HEK293T (cell line): ENCODE measurements at regions not wholly inside any gene's neighbourhood (a gene's known extent, or its start where the extent isn't known, plus 50 kb on each side); places are given as distances from the start of the nearest gene placed in this dataset.

Experiments used
- CTCF ChIA-PET: fragments of 350-600 bp; formaldehyde crosslinking; extraction: SDS; loops from one replicate; lab custom pipeline; 2021; ENCODE audit warnings: antibody characterized with exemption, inconsistent platforms; lab: Yijun Ruan, JAX
- POLR2A ChIA-PET: fragments of 350-600 bp; formaldehyde crosslinking; extraction: SDS; loops from one replicate; lab custom pipeline; 2020; ENCODE audit warnings: antibody characterized with exemption, inconsistent platforms; lab: Yijun Ruan, JAX
- DNase-seq: peaks from one replicate; pipeline ENCODE4 v3.0.0; 2012; ENCODE audit warnings: mixed read lengths; ENCODE audit errors: extremely low spot score
- ARNT ChIP-seq: fragments of 450-650 bp; IDR thresholded peaks from 2 replicates; pipeline ENCODE4 v1.6.1; 2017; ENCODE audit warnings: mild to moderate bottlenecking
- BHLHE40 ChIP-seq: fragments of 450-650 bp; IDR thresholded peaks from 2 replicates; pipeline ENCODE4 v1.6.1; 2016; ENCODE audit warnings: mild to moderate bottlenecking, moderate library complexity, borderline replicate concordance
- CTBP1 ChIP-seq: fragments of 450-650 bp; IDR thresholded peaks from 2 replicates; pipeline ENCODE4 v1.6.1; 2016; ENCODE audit warnings: borderline replicate concordance
- ELF4 ChIP-seq: fragments of 450-650 bp; IDR thresholded peaks from 2 replicates; pipeline ENCODE4 v1.6.1; 2017; ENCODE audit warnings: antibody characterized with exemption
- FOXA1 ChIP-seq: fragments of 450-650 bp; IDR thresholded peaks from 2 replicates; pipeline ENCODE4 v1.6.1; 2016; ENCODE audit warnings: mild to moderate bottlenecking
- FOXK2 ChIP-seq: fragments of 450-650 bp; IDR thresholded peaks from 2 replicates; pipeline ENCODE4 v1.6.1; 2016; ENCODE audit warnings: mild to moderate bottlenecking
- FOXM1 ChIP-seq: fragments of 450-650 bp; IDR thresholded peaks from 2 replicates; pipeline ENCODE4 v1.6.1; 2017; ENCODE audit warnings: mild to moderate bottlenecking, borderline replicate concordance
- HDGF ChIP-seq: fragments of 450-650 bp; IDR thresholded peaks from 2 replicates; pipeline ENCODE4 v1.6.1; 2017; ENCODE audit warnings: antibody characterized with exemption, borderline replicate concordance
- L3MBTL2 ChIP-seq: fragments of 450-650 bp; conservative IDR thresholded peaks from 2 replicates; pipeline ENCODE4 v1.6.1; 2016; ENCODE audit warnings: mild to moderate bottlenecking
- LEF1 ChIP-seq: fragments of 450-650 bp; IDR thresholded peaks from 2 replicates; pipeline ENCODE4 v1.6.1; 2017; ENCODE audit warnings: mild to moderate bottlenecking, borderline replicate concordance
- NFRKB ChIP-seq: fragments of 450-650 bp; IDR thresholded peaks from 2 replicates; pipeline ENCODE4 v1.6.1; 2016; ENCODE audit warnings: mild to moderate bottlenecking, moderate library complexity
- PKNOX1 ChIP-seq: fragments of 450-650 bp; IDR thresholded peaks from 2 replicates; pipeline ENCODE4 v1.6.1; 2016
- SP1 ChIP-seq: fragments of 450-650 bp; IDR thresholded peaks from 2 replicates; pipeline ENCODE4 v1.6.1; 2017
- SUZ12 ChIP-seq: fragments of 450-650 bp; IDR thresholded peaks from 2 replicates; pipeline ENCODE4 v1.6.1; 2016; ENCODE audit warnings: mild to moderate bottlenecking
- TARDBP ChIP-seq: fragments of 450-650 bp; IDR thresholded peaks from 2 replicates; pipeline ENCODE4 v1.6.1; 2016
- ZNF384 ChIP-seq: fragments of 450-650 bp; IDR thresholded peaks from 2 replicates; pipeline ENCODE4 v1.6.1; 2016

DNA sequence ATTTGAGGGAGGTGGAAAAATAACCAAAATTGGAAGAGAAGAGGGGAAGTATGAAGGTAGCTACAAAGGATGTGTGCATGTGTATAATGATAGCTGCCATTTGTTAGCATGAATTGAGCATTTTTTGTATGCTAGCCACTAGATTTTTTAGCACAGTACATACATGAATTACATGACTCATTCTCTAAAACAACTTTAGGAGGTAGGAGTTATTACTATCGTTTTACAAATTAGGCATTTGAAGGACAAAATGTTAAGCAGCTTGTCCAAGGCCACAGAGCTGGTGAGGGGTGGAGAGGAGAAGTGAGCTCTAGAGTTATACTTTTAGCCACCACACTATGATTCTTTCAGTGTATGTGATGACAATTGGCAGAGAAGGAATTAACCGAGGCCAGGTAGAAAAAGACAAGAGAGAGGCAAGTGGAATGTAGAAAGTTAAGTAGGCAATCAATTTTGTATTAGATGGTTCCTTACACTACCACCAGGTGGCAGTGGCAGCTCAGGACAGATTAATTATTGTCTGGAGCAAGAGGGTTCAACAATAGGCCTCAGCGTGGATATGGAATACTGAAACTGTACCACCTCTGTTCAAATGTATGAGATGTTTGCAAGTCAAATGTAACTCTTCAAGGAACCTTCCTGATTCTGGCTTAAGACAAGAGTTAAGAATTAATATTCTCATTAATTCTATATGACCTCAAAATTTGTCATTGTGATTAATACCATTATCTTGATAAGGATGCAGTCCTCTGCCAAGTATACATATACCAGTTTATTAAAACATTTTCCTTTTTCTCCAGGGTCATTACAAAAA lies 128.0 kb downstream of the MBL2 start:
- TF ChIP-seq ZNF384 (no peak), SP1 (no peak), LEF1 (no peak)
- DNase-seq = peak; percentile 62
- POLR2A ChIA-PET = no interaction called here
- CTCF ChIA-PET = interaction anchor here (0.5 to 4.0 kb wide), 16 partner anchors 9 to 443 kb away, joined by 3 to 34 read pairs (median 4); no protein-coding TSS in a partner anchor

GRCh38 chr10:52645187-52645758 lies 127.3 kb downstream of the MBL2 start:
- POLR2A ChIA-PET = no interaction called here
- no peak for TF ChIP-seq CTBP1
- TF ChIP-seq SUZ12 = no peak
- TF ChIP-seq FOXM1 = no peak
- TF ChIP-seq FOXK2 = no peak
- no peak for TF ChIP-seq HDGF
- no peak for TF ChIP-seq ARNT
- TF ChIP-seq ZNF384 = no peak
- no peak for TF ChIP-seq BHLHE40
- TF ChIP-seq LEF1 = no peak
- no peak for TF ChIP-seq SP1
- TF ChIP-seq FOXA1 = no peak
- no peak for TF ChIP-seq NFRKB
- DNase-seq = no peak
- CTCF ChIA-PET = interaction anchor here (0.5 to 4.0 kb wide), 8 partner anchors 25 to 443 kb away, joined by 3 to 34 read pairs (median 6); no protein-coding TSS in a partner anchor

- ChIA-PET POLR2A (no interaction called here), CTCF (interaction anchor here (0.8 kb wide), 1 partner anchor 94 kb away, joined by 3 read pairs; no protein-coding TSS in a partner anchor)
- DNase-seq = no peak
- TF ChIP-seq TARDBP (no peak), ELF4 (no peak), LEF1 (no peak), SP1 (no peak), PKNOX1 (no peak), FOXM1 (no peak), FOXK2 (no peak), ARNT (no peak), FOXA1 (no peak)
Observed at GRCh38 chr10:52649511-52649910, 123.1 kb downstream of the MBL2 start.

GRCh38 chr10:52650873-52651272 lies 121.7 kb downstream of the MBL2 start:
- CTCF ChIA-PET = interaction anchor here (0.7 kb wide), 1 partner anchor 78 kb away, joined by 3 read pairs; no protein-coding TSS in a partner anchor

DNA sequence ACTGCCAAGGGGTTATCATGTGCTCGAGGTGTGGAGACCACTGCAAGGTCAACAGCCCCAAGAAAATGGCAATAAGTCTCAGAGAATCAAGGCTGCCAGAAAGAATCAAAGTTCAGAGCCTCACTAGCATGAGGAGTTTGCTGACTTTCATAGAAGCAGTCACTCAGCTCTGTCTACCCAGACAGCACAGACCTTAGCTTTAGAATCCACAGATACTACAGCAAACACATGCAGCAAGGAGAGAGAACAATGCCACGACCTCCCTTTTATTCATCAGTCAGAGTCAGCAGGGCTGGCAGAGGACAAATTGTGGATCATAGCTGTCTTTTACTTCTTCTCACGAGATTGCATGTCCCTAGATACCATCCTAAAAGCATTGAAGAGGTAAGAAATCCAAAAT lies 121.3 kb downstream of the MBL2 start:
- ChIA-PET POLR2A (no interaction called here), CTCF (interaction anchor here (0.7 kb wide), 1 partner anchor 78 kb away, joined by 3 read pairs; no protein-coding TSS in a partner anchor)
- DNase-seq = no peak
- TF ChIP-seq FOXK2 (no peak), FOXM1 (no peak)

More at GRCh38 chr10:52650873-52651272, 121.7 kb downstream of the MBL2 start:
- no peak for DNase-seq
- TF ChIP-seq SP1 (no peak), LEF1 (no peak), NFRKB (no peak), FOXK2 (no peak)
- POLR2A ChIA-PET = no interaction called here

DNA sequence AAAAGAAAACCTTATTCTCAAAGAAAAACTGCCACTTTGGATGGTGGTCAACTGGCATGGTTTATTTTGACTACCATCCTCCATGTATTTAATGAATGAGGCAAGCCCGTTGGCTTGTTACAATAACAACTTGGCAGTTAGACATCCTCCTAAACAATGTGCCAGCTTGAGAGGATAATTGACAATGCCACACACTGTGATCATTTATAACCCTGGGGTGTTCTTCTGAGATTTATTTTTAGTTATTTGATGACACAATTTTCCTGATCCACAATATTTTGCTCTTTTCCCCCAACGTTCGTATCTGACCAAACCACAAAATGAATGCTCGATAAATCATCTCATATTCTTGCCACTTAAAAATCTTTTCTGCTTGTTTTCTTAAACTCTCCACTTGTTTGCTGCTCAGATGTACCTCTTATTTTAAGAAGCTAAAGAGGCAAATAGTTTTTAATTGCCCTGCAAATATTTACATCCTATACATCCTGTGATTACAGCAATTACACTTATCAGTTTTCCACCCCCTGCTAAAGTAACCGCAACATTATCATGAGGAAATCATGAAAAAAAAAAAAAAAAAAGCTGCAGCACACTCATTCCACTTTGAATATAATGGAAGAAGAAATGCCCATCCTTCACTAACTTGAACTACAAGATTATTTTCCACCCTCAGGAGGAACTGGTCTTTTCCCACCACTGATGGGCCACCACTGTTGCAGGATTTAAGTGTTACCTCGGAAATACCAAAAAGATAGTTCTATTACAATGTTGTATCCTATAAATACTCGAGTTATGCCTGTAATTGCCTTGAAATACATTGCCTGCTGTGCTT lies 119.9 kb downstream of the MBL2 start:
- ChIA-PET CTCF (interaction anchor here (0.7 to 1.5 kb wide), 3 partner anchors 8 to 78 kb away, joined by 3 to 5 read pairs (median 3); no protein-coding TSS in a partner anchor), POLR2A (no interaction called here)
- no peak for TF ChIP-seq FOXM1
- peak; percentile 32; the same call in 1 of the 2 replicates for TF ChIP-seq PKNOX1
- no peak for TF ChIP-seq LEF1
- peak; percentile 78 for TF ChIP-seq ZNF384
- no peak for DNase-seq

DNA sequence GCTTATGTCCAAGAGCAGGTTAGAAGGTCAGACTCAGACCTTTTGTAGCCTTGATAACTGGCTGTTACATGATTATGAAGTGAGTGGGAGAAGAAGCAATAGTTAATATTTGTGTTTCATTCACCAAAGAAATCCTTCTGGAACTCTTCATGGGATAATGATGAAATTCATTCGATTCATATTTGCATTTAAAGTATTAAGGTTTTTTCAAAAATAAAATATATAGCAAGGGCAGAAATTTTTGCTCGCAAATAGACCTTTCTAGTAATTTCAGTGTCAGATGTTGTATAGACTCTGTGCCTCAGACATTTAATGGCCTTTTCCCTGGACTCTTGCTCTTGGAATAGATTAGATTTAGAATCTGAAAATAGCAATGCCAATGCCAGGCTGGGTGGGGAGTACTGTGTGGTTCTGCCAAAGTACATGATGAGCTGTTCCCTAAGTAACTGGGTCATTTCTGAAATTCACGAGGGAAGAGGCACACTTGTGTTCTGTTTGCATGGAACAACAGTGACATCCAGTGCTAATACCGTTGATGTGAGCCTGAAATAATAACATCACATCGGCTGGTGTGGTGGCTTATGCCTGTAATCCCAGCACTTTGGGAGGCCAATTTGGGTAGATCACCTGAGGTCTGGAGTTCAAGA lies 119.2 kb downstream of the MBL2 start:
- ChIA-PET POLR2A (no interaction called here), CTCF (interaction anchor here (0.5 to 1.5 kb wide), 4 partner anchors 9 to 77 kb away, joined by 3 to 5 read pairs (median 4); no protein-coding TSS in a partner anchor)

More for the DNA sequence above, 119.2 kb downstream of the MBL2 start:
- no peak for TF ChIP-seq L3MBTL2
- TF ChIP-seq ARNT = no peak
- no peak for TF ChIP-seq FOXK2
- TF ChIP-seq LEF1 = no peak
- TF ChIP-seq FOXA1 = no peak
- TF ChIP-seq ZNF384 = no peak
- TF ChIP-seq HDGF = no peak
- no peak for TF ChIP-seq NFRKB
- TF ChIP-seq TARDBP = no peak
- TF ChIP-seq FOXM1 = no peak
- no peak for TF ChIP-seq CTBP1
- TF ChIP-seq SP1 = no peak
- DNase-seq = no peak
